ENCODE measurements at regions not wholly inside any gene's neighbourhood (a gene's known extent, or its start where the extent isn't known, plus 50 kb on each side); places are given as distances from the start of the nearest gene placed in this dataset.

- TF ChIP-seq E2F6 (IDR thresholded peaks at IDR 0.05; ENCODE audit: borderline replicate concordance, low read depth) (no peak), HDAC2 (IDR thresholded peaks at IDR 0.05) (no peak), CTCF (IDR thresholded peaks at IDR 0.05) (no peak), MAFK (IDR thresholded peaks at IDR 0.05; ENCODE audit: partially characterized antibody) (no peak), POLR2A (IDR thresholded peaks at IDR 0.05; ENCODE audit: low read length) (no peak), CEBPB (IDR thresholded peaks at IDR 0.05) (no peak), RAD21 (conservative IDR thresholded peaks at IDR 0.05 in 1 of 2, IDR thresholded peaks at IDR 0.05 in 1 of 2) (no peak), FOSB (CRISPR knock-in tag; IDR thresholded peaks at IDR 0.05) (no peak), CHD4 (IDR thresholded peaks at IDR 0.05; ENCODE audit: borderline replicate concordance) (no peak), USF2 (IDR thresholded peaks at IDR 0.05) (no peak), EP300 (IDR thresholded peaks at IDR 0.05) (no peak), REST (IDR thresholded peaks at IDR 0.05) (no peak)
These were observed 332.0 kb downstream of the IRS1 start for GRCh38 chr2:226467633-226468032.

Measured in A549 (cell line).